Fibroblast of lung (primary cell): ENCODE measurements at regions not wholly inside any gene's neighbourhood (a gene's known extent, or its start where the extent isn't known, plus 50 kb on each side); places are given as distances from the start of the nearest gene placed in this dataset.
"Not testable (repeated sequence)": the region's sequence is repeated elsewhere in the genome, so short reads cannot be mapped to it uniquely, and the experiment has no call there.

Experiments
- DNase-seq, 2 donors: peaks; one replicate each; pipeline versions ENCODE4 v3.0.0 to v3.0.0-alpha.2; 2010; ENCODE audit warnings: low read depth in 2 of 2
- H2AFZ ChIP-seq: 2 replicates; pipeline ENCODE4 v1.5.1; 2012; ENCODE audit warnings: low read length, control low read depth, inconsistent platforms
- H3K27ac ChIP-seq: 2 replicates; pipeline ENCODE4 v1.5.1; 2011; ENCODE audit warnings: low read length, control low read depth; ENCODE audit not compliant: insufficient read depth
- H3K27me3 ChIP-seq: 2 replicates; pipeline ENCODE4 v1.5.1; 2011; ENCODE audit warnings: mild to moderate bottlenecking, low read length; ENCODE audit not compliant: control insufficient read depth, insufficient read depth
- H3K36me3 ChIP-seq: 2 replicates; pipeline ENCODE4 v1.5.1; 2011; ENCODE audit warnings: low read length; ENCODE audit not compliant: control insufficient read depth, insufficient read depth
- H3K4me1 ChIP-seq: 2 replicates; pipeline ENCODE4 v1.5.1; 2011; ENCODE audit warnings: low read length; ENCODE audit not compliant: control insufficient read depth, insufficient read depth; ENCODE audit errors: extremely low read depth
- H3K4me2 ChIP-seq: 2 replicates; pipeline ENCODE4 v1.5.1; 2011; ENCODE audit warnings: low read length, control low read depth; ENCODE audit not compliant: insufficient read depth; ENCODE audit errors: extremely low read depth
- H3K4me3 ChIP-seq, 4 experiments: fragments of 200-600 bp in 1 of 4; sonication (generic) in 1 of 4; replicated peaks in 1 of 4; 2 replicates each; pipeline ENCODE4 v1.5.1; 2011 to 2016; ENCODE audit warnings: low read length in 4 of 4, low read depth in 3 of 4, mild to moderate bottlenecking in 3 of 4, control low read depth in 2 of 4, inconsistent platforms in 1 of 4, mixed read lengths in 1 of 4; ENCODE audit not compliant: insufficient read depth in 1 of 4; ENCODE audit errors: control extremely low read depth in 1 of 4
- H3K79me2 ChIP-seq: 2 replicates; pipeline ENCODE4 v1.5.1; 2012; ENCODE audit warnings: mild to moderate bottlenecking, low read length, inconsistent platforms; ENCODE audit not compliant: control insufficient read depth, insufficient read depth
- H3K9ac ChIP-seq: 2 replicates; pipeline ENCODE4 v1.5.1; 2011; ENCODE audit warnings: mild to moderate bottlenecking, low read length, control low read depth; ENCODE audit not compliant: insufficient read depth
- H3K9me3 ChIP-seq: 2 replicates; pipeline ENCODE4 v1.5.1; 2012; ENCODE audit warnings: low read depth, low read length; ENCODE audit not compliant: control insufficient read depth, insufficient read depth
- H4K20me1 ChIP-seq: 2 replicates; pipeline ENCODE4 v1.5.1; 2011; ENCODE audit warnings: low read length; ENCODE audit not compliant: control insufficient read depth, insufficient read depth; ENCODE audit errors: extremely low read depth
- EZH2 ChIP-seq: IDR thresholded peaks from 2 replicates; pipeline ENCODE4 v1.5.1; 2012; ENCODE audit warnings: low read length, control low read depth, mild to moderate bottlenecking; ENCODE audit errors: missing control alignments
- TF ChIP-seq, protein P1 (sequence below), 2 donors: IDR thresholded peaks in 1 of 2; conservative IDR thresholded peaks in 1 of 2; 1 replicate in 1 of 2; 2 replicates in 1 of 2; pipeline ENCODE4 v1.5.1; 2011 to 2012; ENCODE audit warnings: low read length in 2 of 2, control low read depth in 1 of 2, inconsistent platforms in 1 of 2, low read depth in 1 of 2, mild to moderate bottlenecking in 1 of 2

DNA sequence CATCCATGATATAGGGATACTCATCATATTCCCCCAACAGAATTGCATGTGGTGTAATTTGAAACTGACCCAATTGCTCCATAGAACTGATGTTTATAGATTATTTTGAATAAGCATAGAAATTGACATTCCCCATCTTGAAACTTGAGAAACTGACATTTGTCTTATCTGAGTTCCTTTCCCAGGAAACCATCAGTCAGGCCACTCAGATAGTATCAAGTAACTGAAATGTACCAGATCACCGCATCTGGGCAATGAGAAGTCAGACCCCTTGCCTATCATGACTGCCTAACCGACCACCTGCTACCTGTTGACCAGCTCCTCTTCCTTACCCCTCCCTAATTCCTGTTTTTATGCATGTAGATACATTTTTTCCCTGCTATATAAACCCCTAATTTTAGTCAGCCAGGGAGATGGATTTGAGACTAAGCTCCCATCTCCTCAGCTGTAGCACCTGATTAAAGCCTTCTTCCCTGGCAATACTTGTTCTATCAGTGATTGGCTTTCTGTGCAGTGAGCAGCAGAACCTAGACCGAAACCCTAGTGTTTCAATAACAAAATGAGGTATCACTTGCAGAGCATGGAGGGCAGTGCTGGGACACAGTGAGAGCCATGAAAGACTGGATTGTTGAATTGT, 274.5 kb downstream of the LPIN1 start:
- no peak overlapping the region for H3K27ac ChIP-seq
- no peak for DNase-seq
- TF ChIP-seq EZH2 = no peak
- TF ChIP-seq, protein P1, sequence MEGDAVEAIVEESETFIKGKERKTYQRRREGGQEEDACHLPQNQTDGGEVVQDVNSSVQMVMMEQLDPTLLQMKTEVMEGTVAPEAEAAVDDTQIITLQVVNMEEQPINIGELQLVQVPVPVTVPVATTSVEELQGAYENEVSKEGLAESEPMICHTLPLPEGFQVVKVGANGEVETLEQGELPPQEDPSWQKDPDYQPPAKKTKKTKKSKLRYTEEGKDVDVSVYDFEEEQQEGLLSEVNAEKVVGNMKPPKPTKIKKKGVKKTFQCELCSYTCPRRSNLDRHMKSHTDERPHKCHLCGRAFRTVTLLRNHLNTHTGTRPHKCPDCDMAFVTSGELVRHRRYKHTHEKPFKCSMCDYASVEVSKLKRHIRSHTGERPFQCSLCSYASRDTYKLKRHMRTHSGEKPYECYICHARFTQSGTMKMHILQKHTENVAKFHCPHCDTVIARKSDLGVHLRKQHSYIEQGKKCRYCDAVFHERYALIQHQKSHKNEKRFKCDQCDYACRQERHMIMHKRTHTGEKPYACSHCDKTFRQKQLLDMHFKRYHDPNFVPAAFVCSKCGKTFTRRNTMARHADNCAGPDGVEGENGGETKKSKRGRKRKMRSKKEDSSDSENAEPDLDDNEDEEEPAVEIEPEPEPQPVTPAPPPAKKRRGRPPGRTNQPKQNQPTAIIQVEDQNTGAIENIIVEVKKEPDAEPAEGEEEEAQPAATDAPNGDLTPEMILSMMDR (conservative IDR thresholded peaks at IDR 0.05 in 1 of 2, IDR thresholded peaks at IDR 0.05 in 1 of 2; ENCODE audit: low read depth in 1 of 2, low read length in 2 of 2) = no peak

DNA sequence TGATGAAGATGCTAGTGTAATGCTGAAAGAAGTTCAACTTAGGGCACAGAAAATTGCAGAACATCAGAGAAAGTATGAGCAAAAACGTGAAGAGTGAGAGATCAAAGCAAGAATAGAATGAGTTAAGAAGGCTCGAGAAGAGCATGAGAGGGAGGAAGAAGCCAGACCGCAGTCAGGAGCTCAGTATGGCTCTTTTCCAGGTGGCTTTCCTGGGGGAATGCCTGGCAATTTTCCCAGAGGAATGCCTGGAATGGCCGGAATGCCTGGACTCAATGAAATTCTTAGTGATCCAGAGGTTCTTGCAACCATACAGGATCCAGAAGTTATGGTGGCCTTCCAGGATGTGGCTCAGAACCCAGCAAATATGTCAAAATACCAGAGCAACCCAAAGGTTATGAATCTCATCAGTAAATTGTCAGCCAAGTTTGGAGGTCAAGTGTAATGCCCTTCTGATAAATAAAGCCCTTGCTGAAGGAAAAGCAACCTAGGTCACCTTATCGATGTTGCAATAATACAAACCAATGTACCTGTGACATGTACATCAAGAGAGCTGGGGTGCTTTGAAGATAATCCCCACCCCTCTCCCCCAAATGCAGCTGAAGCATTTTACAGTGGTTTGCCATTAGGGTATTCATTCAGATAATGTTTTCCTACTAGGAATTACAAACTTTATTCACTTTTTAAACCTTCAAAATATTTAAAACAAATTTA, 277.9 kb downstream of the LPIN1 start:
- H3K36me3 ChIP-seq, H3K27me3 ChIP-seq, H4K20me1 ChIP-seq, H3K9me3 ChIP-seq, H3K4me3 ChIP-seq, H3K79me2 ChIP-seq, H2AFZ ChIP-seq, H3K4me2 ChIP-seq, H3K27ac ChIP-seq, H3K9ac ChIP-seq, H3K4me1 ChIP-seq: not testable (repeated sequence)
- DNase-seq = peak; percentile 55 to 89

More for the DNA sequence above, 274.5 kb downstream of the LPIN1 start:
- no peak overlapping the region for H3K4me2 ChIP-seq
- no peaks in the 10 kb centered on the region for H3K4me1 ChIP-seq
- no peaks in the 10 kb centered on the region for H3K27me3 ChIP-seq
- H3K9me3 ChIP-seq = no peaks in the 10 kb centered on the region
- H3K9ac ChIP-seq = no peak overlapping the region
- no peak overlapping the region for H3K4me3 ChIP-seq
- H3K79me2 ChIP-seq = no peaks in the 10 kb centered on the region
- H3K36me3 ChIP-seq = no peaks in the 10 kb centered on the region
- no peaks in the 10 kb centered on the region for H4K20me1 ChIP-seq
- no peak overlapping the region for H2AFZ ChIP-seq

DNA sequence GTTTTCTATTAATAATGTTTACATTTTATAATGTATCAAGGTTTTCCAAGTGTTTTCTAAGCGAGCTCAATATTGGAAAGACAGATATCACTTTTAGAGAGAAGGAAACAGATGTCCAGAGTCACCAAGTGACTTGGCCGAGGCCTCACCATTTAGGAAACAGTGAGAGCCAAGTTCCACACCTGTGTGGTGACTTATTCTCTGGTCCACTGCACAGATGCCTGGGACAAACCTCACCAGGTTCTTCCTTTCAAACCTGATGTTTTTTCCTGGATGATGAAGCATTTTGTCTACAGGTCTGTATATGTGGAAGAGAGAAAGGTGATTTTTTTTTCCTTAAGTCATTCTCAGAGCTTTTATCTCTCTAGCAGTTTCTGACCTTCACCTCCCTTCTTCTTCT, 280.7 kb downstream of the LPIN1 start:
- Histone ChIP-seq H3K27me3 (no peaks in the 10 kb centered on the region), H3K4me3 (no peak overlapping the region), H4K20me1 (no peaks in the 10 kb centered on the region), H3K4me1 (no peaks in the 10 kb centered on the region), H3K79me2 (no peaks in the 10 kb centered on the region), H3K36me3 (no peaks in the 10 kb centered on the region), H3K4me2 (no peak overlapping the region), H3K27ac (no peak overlapping the region), H2AFZ (no peak overlapping the region), H3K9ac (no peak overlapping the region), H3K9me3 (no peaks in the 10 kb centered on the region)
- DNase-seq = no peak
- TF ChIP-seq EZH2 = no peak
- TF ChIP-seq, protein P1 (conservative IDR thresholded peaks at IDR 0.05 in 1 of 2, IDR thresholded peaks at IDR 0.05 in 1 of 2; ENCODE audit: low read depth in 1 of 2, low read length in 2 of 2) = no peak
